HG03520 (cell line): ENCODE measurements at regions not wholly inside any gene's neighbourhood (a gene's known extent, or its start where the extent isn't known, plus 50 kb on each side); places are given as distances from the start of the nearest gene placed in this dataset.
"Not testable (repeated sequence)": the region's sequence is repeated elsewhere in the genome, so short reads cannot be mapped to it uniquely, and the experiment has no call there.

Source experiments
- ATAC-seq: cut with Tn5 transposase; IDR thresholded peaks from one replicate; pipeline ENCODE4 v1.9.1; 2021; ENCODE audit warnings: mild to moderate bottlenecking, moderate library complexity; ENCODE audit not compliant: unreplicated experiment

DNA sequence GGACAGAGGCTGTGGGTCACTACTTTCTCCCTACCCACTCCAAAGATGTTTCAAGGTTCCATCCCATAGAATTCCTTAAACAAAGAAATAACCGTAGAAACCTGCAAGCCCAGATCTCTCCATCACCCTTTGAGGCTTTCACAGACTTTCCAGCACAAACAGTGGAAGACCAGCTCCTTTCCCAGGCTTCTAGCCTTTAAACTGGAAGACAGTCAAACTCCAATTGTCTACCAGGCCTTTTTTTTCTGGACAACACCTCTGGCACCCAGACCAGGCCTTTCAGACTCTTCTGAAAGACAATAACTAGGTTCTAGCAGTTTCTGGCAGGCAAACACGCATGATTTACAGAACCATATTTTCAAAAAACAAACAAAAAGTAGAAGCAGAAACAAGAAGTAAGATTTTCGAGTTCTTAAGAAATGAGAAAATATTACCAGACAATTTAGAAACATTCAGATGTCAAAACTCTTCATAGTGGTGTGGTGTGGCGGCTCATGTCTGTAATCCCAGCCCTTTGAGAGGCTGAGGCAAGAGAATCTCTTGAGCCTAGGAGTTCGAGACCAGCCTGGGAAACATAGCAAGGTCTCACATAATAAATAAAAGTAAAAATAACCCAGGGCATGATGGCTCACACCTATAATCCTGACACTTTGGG lies 73.0 kb upstream of the EPCAM start:
- ATAC-seq: no peak

DNA sequence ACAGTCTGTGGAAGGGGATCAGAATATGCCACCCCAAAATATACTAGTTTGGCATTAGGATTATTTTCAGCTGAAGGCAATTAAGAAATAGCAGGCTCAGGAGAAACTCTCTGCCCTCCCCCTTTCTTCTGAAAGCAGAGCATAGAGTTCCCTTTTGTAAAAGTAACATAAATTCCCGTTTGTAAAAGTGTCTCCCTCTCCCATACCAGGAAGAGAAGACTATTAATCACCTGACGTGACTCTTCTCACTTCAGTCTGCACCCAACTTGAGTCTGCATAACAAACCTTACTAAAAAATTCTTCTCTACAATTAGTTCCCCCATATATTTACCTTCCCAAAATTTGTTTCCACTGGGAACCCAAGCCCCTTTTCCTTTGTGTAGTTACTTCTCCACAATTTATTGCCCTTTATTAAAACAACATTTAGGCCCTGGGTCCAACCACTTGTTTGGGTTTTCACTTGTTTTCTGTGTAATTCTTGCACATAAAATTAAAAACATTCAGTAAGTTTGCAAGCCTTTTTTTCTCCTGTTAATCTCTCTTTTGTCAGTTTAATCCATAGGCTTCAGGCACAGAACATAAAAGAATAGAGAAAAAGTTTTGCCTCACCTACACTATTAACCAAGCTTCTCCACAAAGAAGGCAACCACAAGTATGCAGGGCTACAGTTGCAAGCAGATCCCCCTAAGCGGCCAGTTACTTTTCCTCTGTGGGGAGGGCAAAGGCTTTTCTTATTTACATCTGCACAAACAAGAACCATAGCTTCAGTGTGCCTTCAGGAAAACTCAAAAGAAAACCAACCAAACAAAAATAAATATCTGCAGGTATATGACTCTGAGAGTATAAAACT lies 73.8 kb upstream of the EPCAM start:
- ATAC-seq: no peak

DNA sequence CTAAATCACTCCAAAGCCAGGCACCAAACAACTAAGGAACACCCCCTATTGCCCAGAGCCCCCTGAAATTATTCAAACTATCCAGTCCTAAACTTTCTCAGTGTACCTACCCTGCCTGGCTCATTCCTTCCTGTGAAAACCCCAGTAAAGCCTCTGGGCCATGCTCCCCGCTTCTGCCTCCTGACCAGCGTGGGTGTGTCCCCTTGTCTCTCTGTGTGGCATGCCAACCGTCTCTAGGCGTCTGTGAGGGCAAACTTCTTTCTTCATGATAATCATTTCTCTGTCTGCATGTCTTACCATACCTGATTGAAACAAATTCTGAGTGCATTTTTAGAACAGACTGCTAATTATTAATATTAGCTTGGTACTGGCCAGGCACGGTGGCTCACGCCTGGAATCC lies 75.1 kb upstream of the EPCAM start:
- ATAC-seq: no peak

DNA sequence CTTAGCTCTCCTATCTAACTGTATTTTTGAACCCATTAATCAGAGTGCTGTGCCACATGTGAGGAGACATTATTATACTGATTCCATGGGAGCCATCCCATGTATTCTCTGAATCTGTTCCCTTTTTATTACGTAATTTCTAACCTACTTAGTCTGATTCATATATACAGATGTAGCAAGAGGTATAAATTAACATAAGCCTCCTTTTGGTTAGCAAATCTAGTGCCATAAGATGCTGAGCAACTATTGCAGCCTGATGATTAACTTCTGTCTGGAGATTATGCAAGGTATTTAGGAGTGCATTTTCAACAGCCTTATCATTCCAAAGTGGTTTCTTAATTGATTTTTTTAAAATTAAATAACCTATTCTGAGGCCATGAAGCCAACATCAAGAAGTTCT lies 80.2 kb upstream of the EPCAM start:
- ATAC-seq: no peak

DNA sequence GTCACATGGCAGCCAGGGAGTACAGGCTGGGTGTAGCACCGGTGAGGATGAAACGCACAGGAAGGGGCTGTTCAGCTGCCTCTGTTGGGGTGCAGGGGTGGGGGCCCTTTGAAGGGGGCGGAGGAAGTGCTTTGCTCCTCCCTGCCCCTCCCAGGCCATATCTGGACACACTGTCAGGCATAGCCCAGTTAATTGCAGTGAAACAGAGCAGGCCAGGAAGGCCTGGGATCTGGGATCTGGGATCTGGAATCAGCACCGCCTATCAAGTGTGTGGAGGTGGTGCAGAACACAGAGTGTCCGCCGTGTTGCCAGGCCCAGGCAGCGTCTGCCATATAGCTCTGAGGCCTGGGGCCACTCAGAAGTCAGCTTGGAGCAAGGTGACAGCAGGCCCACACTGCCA lies 85.5 kb upstream of the EPCAM start:
- no peak for ATAC-seq

DNA sequence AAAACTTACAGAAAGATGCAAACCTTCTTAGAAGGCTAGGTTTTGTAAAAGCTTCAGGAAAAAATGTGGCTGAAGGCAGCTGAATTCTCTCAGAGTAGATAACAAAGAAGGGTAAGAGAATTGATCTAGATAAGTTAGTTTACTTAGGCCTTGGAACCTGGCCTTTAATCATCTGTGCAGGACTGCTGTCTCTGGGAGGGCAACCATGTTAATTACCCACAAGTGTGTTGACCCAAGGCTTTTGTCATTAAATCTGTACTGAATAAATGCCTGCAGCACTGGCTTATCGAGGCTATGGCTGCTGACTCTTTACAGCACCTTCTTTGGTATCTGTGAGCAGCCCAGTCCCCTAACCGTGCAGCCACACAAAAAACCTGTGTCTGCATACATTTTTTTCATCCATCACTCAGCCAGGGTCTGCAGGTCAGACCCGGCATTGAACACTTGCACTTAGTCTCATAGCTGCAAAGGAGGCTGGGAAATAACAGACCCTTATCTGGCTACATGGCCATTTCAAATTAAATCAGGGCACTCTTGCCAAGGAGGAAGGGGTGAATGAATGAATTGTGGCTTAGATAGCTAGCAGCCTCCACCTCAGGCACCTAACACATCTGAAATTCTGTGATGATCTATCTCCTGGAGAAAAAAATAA lies 86.4 kb upstream of the EPCAM start:
- ATAC-seq: no peak

DNA sequence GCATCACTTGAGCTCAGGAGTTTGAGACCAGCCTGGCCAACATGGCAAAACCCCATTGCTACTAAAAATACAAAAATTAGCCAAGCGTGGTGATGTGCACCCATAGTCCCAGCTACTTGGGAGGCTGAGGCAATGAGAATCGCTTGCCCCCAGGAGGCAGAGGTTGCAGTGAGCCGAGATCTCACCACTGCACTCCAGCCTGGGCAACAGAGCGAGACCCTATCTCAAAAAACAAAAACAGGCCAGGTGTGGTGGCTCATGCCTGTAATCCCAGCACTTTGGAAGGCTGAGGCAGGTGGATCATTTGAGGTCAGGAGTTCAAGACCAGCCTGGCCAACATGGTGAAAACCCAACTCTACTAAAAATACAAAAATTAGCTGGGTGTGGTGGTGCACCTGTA lies 89.6 kb upstream of the EPCAM start:
- ATAC-seq: not testable (repeated sequence)

DNA sequence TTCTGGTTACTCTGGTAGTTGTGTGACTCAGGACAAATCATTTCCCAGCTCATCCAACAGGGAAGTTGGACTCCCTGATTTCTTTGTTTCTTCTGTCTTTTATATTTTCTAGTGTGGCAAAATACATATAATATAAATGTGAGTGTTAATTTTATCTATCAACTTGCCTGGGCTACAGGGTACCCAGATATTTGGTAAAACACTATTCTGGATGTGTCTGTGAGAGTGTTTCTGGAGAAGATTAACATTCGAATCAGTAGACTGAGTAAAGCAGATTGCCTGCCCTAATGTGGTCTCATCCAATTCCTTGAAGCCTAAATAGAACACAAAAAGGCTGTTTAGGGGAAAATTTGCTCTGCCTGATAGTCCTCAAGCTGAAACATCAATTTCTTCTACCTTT lies 91.1 kb upstream of the EPCAM start:
- no peak for ATAC-seq

DNA sequence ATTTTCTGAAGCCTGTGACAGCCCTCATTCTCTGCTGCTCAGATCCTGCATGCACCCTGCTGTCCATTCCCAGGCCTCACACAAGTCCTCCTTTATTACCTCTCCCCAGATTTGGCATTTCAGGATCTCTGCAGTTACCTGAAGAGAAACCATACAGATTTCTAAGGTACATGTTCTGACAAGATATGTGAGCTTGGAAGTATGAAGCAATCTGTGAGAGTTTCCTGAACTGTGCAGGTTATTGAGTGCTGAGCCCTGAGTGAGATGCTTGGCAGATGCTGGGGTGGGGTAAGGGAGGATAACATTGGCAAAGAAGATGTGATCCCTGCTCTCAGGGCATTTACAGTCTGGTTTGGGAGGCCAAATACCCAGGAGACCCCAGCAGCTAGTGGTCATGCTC lies 91.9 kb upstream of the EPCAM start:
- no peak for ATAC-seq

DNA sequence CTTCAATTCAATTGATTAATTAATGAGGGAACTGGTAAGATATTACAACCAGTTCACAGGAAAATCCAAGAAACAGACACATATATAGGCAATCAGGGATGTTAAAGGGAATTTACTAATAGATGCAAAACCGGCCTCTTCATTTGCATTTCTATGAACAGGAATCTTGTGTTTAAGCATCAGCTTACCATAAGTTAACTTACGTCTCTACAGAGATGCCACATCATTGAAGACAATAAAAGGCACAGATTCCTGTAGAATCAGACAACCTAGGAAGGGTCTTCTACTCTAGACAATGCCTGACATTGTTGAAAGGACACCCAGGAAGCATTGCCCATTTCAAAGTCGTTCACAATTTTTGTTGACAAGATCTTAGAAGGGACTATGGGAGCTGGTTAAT lies 93.0 kb upstream of the EPCAM start:
- no peak for ATAC-seq

DNA sequence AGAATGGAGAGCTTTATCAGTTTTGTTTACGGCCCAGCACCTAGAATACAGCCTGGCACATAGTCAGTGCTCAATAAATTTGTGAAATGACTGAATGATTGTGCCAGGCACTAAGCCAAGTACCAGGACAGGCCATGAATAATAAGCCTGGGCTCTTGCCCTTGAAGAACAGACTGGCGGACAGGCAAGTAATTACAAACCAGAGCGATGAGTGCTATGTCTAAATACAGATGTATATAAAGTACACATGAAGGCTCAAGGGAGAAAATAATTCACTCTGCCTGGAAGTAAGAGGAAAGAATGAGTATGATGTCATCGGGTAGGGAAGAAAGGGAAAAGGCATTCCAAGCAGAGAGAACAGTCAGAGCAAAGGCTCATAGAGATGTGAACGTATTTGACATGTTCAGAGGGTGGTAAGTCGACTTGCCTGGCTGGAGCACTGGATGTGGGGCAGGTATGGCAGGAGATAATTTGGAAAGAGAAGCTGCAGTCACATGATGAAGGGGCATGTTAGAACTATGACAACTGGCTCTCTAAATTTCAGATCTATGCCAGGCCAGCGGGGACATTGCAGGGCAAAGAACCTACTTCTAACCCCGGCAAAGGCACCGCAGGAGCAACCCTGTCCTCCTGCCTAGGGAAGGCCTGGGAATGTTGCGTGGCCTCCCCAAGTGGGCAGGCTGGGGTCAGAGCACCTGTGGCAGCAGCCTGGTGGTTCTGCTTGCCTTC lies 94.9 kb upstream of the EPCAM start:
- no peak for ATAC-seq

DNA sequence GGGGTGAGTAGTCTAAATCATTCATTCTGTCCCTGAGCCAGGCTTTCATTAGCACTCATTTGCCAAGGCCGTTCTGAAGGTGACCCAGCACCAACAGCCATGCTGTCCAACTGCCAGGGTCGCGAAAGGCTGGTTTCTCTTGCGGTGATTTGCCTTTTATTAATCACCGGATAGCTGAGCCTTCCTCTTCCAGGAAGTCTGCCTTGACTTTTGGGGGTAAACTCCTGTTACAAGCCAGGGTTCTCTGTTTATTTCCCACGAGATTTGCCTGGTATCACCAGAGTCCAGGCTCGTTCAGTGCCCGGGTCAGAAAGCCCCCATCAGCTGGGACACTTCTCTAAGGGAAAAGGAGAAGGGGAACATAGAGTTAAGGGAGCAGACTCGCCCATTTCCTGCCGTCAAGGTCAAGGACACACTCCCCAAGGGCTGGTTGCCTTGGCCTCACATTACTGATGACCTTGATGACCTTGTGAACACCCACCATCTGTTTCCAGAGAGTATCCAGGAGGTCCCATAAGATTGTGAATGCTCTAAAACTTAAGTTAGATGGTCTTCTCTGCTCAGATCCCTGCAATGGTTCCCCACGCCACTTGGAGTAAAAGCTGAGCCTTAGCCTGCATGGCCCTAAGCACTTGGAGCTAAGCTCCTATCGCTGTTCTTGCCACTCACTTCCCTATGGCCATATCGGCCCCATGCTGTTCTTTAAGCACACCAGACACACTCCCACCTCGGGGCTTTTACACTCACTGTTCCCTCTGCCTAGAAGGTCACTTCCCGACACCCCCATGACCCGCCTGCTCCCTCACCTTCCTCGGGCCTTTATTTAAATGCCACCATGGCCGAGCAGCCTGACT lies 96.0 kb upstream of the EPCAM start:
- ATAC-seq: no peak

DNA sequence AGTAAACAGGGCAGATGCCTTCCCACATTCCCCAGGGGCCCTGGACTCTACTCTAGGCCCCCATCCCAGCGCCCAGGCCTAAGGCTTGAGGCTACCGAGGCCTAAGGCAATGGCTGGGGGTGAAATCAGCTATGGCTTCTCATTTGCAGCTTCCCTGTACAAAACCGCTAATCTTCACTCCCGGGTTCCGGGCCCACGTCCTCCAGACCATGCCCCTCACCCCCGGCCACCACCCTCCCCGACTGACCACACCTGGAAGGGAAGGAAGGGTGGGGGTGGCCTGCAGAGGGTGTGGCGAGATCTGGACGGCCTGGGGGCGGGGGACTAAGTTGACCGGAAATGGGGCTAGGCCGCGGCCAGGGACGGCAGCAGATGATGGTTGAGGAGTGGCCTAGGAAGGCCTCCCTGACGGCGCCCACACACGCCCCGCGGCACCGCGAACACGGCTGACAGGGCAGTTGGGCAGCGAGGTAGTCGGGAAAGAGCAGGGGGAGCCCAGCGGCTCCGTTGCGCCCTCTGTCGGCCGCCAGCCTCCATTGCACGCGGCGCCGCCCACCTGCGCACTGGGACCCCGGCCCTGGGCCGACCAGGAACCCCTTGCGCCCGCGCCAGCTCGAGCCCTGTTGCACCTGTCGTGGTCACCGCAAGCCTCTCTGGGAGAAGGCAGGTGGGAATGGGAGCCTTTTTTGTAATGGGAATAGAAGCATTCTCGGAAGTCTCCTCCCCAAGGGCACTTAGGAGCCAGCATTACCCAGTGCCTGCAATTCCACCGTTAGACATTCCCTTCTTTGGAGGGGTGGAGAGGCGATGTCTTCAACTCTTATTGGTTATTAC lies 95.9 kb upstream of the CALM2 start:
- peak; percentile 66 for ATAC-seq

DNA sequence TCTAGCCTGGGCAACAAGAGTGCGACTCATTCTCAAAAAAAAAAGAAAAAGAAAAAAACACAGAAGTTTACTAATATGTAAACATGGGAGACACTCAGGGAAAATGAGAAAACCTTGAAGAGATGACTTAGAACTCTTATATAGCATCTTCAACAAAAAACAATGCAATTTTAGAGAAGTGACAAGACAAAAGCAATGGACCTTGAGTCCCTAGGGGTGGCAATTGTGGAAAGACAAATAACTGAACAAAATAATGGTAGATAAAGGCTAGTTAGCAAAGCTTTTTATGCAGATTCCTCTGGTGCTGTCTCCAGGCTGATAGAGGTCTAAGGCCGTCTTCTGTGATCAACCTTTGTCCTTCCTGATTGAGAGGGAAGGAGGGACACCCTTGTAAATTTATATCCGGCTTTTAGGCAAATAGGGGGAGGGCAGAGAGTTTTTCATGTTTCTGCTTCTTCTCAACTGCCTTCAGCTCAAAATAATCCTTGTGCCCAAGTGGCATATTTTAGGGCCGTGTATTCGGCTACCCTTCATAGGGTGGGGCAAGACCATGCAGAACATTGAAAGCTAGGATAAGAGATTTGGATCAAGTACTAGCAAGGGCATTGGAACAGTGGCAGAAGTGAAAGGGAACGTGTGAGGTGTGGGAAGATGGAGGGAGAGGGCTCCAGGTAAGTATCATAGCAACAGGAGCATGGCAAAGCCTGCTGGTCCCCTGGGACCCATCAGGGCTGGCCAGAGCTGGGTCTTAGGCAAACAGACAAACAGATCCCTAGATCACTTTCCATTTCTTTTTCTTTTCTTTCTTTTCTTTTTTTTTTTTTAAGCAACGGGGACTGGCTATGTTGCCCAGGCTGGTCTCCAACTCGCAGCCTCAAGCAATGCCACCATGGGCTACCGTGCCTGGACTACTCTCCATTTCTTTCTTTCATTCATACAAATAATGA lies 95.0 kb upstream of the CALM2 start:
- no peak for ATAC-seq

DNA sequence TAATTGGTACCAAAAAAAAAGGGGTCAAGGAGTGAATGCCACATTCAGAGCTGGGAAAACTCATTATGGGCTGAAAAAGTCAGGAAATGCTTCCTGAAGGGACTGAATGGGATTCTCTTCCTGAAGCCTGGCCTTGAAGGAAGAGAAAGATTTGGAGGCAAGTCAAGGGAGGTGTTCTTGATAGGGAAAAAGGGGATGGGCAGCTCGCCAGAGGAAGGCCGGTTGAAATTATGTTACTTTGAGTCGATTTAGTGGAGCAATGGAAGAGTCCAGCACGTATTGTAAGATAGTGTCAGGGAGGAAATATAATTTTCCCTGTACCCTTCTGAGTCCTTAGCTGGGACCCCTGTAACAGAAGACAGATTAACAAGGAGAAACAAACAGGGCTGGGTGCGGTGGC lies 94.1 kb upstream of the CALM2 start:
- ATAC-seq: no peak

DNA sequence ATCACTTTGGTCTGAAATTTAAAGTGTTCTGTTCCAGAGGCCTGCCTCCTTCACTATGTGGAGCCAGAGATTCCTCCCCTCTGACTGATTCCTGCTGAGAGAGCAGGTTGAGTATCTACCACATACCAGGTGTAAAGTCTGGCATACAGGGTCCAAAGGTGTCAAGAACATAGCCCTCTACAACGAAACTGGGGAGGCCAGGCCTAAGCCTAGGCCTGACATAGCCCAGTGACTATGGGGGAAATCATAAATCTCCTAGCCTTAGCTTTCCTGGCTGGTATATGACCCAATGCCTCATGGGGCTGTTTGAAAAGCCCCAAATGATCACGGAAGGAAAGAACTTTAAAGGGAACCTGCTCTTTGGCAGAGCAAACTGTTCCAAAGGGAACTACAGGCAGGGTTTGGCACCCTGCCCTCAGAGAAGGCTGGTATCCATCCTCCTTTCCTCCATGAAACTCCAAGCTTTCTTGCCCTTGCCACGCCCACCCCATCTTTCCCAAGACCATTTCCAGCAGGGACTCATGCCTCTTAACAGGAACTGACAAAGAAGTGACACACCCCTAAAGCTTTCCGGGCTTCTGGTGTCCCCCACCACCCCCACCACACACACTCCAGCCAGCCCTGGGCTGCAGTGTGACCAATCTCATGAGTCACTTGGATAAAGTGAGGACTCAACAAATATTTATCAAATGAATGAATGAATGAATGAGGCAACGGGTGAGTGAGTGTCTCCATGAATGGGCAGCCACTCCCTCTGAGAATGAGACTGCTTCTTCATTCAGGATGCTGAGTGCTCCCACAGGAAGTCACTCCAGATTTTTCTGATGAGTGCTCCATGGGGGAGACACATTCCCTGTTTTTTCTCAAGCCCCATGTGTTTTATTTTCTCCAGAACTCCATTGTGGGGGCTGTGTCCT lies 93.3 kb upstream of the CALM2 start:
- ATAC-seq: no peak

DNA sequence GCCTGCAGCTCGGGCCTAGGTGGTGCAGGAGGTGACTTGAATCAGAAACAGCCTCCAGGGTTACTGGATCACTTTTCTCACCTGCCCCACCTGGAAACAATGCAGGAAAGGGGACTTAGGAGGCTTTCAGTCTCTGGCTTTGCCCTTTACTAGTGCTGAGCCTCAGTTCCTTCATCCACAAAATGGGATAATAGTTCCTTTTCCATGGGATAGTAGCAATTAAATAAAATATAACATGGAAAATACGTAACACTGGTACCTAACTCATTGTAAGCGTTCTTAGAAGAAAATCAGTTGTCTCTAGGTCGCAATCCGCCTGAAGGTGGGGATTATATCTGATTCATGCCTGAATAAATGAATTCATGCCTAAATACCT lies 91.4 kb upstream of the CALM2 start:
- ATAC-seq: no peak
